AG04450 (cell line): ENCODE measurements at regions not wholly inside any gene's neighbourhood (a gene's known extent, or its start where the extent isn't known, plus 50 kb on each side); places are given as distances from the start of the nearest gene placed in this dataset.

Experiments
- CTCF ChIA-PET: fragments of 300-600, 350-600 bp; formaldehyde crosslinking; extraction: SDS; loops from one replicate; lab custom pipeline; 2022; ENCODE audit warnings: antibody characterized with exemption, inconsistent platforms; lab: Charles Lee
- POLR2A ChIA-PET: fragments of 350-600 bp; formaldehyde crosslinking; extraction: SDS; loops from one replicate; lab custom pipeline; 2021; ENCODE audit warnings: antibody characterized with exemption, inconsistent platforms; lab: Yijun Ruan, JAX
- DNase-seq: peaks from one replicate; pipeline ENCODE4 v3.0.0-alpha.2; 2011; ENCODE audit warnings: low read depth, low spot score
- H3K27ac ChIP-seq: one replicate; pipeline ENCODE4 v1.5.1; 2012; ENCODE audit warnings: low read depth, low read length, control low read depth
- H3K27me3 ChIP-seq: one replicate; pipeline ENCODE4 v1.6.0; 2012; ENCODE audit warnings: low read length; ENCODE audit not compliant: control insufficient read depth, insufficient read depth
- H3K4me3 ChIP-seq: 2 replicates; pipeline ENCODE4 v1.5.1; 2011; ENCODE audit warnings: mild to moderate bottlenecking, low read depth, low read length, control low read depth
- H3K9me3 ChIP-seq: 2 replicates; pipeline ENCODE4 v1.5.1; 2012; ENCODE audit warnings: low read length; ENCODE audit not compliant: control insufficient read depth, insufficient read depth
- CTCF ChIP-seq: IDR thresholded peaks from 2 replicates; pipeline ENCODE4 v1.5.1; 2011; ENCODE audit warnings: low read depth, low read length, control low read depth, inconsistent platforms

DNA sequence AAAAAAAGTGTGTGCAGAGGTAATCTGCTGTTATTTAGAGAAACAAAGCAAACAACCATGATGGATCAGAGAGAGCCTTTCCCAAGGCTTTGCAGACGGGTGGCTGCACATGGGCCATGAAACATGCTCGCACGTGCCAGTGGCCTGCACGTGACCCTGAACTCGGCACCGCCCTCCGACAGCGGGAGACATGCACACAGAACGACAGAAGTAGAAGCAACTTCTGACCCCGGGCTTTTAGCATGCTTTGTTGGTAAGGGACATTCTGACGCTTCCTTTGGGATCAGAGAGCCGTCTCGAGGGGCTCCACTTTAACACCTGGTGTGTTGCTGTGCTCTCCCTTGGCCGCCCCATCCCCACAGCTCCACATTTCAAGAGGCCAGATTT, 112.5 kb downstream of the KCNF1 start:
- Histone ChIP-seq H3K27ac (no peak overlapping the region), H3K27me3 (peaks cover 11% of the 10 kb centered on the region), H3K4me3 (no peak overlapping the region), H3K9me3 (peaks cover 8% of the 10 kb centered on the region; the same call in 1 of the 2 replicates)
- CTCF ChIA-PET: no interaction called here
- DNase-seq: no peak
- POLR2A ChIA-PET: no interaction called here
- TF ChIP-seq CTCF: no peak

DNA sequence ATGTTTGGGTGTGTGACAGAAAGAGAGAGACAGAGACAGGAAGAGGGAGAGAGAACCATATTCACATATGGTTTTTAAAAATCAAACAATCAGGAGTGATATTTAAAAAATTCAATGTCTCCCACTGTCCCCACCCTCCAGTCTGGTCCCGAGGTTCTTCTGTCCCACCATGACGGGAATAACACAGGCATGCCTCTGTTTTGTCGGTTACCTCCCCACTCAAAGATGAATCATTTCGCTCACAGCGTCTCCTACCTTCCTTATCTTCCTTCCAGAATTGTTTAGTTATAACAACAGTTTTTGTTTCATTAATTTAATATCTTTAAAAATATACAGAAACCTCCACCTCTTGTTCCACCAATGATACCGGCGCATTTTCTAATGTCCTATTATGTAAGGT, 113.0 kb downstream of the KCNF1 start:
- CTCF ChIA-PET: no interaction called here
- Histone ChIP-seq H3K4me3 (no peak overlapping the region), H3K27ac (no peak overlapping the region), H3K27me3 (peaks cover 7% of the 10 kb centered on the region), H3K9me3 (peaks cover 8% of the 10 kb centered on the region; the same call in 1 of the 2 replicates)
- no peak for TF ChIP-seq CTCF
- POLR2A ChIA-PET: no interaction called here
- no peak for DNase-seq

DNA sequence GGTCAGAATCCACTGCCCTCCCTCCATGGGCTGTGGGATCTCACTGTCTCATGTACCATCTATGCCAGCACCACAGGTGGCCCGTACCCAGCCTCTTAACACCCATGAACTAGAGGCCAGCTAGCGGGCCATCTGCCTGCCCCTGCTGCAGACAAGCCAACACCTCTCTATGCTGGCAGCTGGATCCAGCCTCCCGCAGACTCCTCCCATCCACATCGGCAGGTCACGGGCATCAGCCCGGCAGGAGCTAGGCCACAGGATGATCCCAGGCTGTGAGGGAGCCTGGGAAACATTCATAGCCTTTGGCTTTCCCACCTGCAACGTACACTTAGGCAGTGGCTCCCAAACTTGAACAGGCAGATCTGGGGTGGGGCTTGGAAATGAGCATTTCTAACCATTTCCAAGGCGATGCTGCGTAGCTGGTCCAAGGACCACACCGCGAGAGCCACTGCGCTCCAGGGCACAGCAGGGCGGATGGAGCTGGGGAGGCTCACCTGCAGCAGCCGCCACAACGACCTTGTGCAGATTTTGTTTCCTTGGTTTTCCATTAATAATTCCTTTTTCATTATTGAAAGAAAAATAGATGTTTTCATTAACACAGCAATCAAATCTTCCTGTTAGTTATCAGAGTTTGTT, 114.7 kb downstream of the KCNF1 start:
- no peak for TF ChIP-seq CTCF
- Histone ChIP-seq H3K27me3 (peaks cover 7% of the 10 kb centered on the region), H3K4me3 (no peak overlapping the region), H3K27ac (no peak overlapping the region), H3K9me3 (peaks cover 8% of the 10 kb centered on the region; the same call in 1 of the 2 replicates)
- no peak for DNase-seq
- ChIA-PET CTCF (no interaction called here), POLR2A (no interaction called here)

DNA sequence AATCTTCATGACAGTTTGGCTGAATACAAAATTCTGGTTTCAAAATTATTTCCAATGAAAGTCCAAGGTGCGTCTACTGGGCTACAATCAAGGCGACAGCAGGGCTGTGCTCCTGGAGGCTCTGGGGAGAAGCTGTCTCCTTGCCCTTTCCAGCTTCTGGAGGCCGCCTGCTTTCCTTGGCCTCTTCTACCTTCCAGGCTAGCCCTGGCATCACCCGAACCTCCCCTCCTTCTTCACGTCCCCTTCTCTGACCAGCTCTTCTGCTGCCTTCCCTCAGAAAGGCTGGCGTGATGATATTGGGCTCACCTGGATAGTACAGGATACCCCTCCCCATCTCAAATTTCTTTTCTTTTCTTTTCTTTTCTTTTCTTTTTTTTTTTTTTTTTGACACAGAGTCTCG, 115.5 kb downstream of the KCNF1 start:
- no peak for TF ChIP-seq CTCF
- no peak overlapping the region for H3K27ac ChIP-seq
- ChIA-PET POLR2A (interaction anchor here (0.7 kb wide), 2 partner anchors 116 to 253 kb away, joined by 5 read pairs; partner anchors contain the start of gene KCNF1), CTCF (no interaction called here)
- no peak for DNase-seq
- peaks cover 8% of the 10 kb centered on the region; the same call in 1 of the 2 replicates for H3K9me3 ChIP-seq
- H3K4me3 ChIP-seq: no peak overlapping the region
- H3K27me3 ChIP-seq: peaks cover 7% of the 10 kb centered on the region

- DNase-seq: no peak
- CTCF ChIA-PET: no interaction called here
- peaks cover 15% of the 10 kb centered on the region for H3K27me3 ChIP-seq
- no peak overlapping the region for H3K27ac ChIP-seq
- TF ChIP-seq CTCF: no peak
- H3K9me3 ChIP-seq: peaks cover 8% of the 10 kb centered on the region
- POLR2A ChIA-PET: no interaction called here
- H3K4me3 ChIP-seq: no peak overlapping the region
Observed at GRCh38 chr2:11028407-11028916, 116.7 kb downstream of the KCNF1 start.
